Colonic mucosa (tissue), 4 donors: ENCODE measurements at regions not wholly inside any gene's neighbourhood (a gene's known extent, or its start where the extent isn't known, plus 50 kb on each side); places are given as distances from the start of the nearest gene placed in this dataset.

Experiments
- DNase-seq: peaks from one replicate; pipeline ENCODE4 v3.0.0-alpha.2; 2020
- H3K27ac ChIP-seq: fragments of 200-600 bp; one replicate; pipeline ENCODE4 v1.8.0; 2021
- H3K27me3 ChIP-seq: fragments of 200-600 bp; one replicate; pipeline ENCODE4 v1.8.0; 2021
- H3K36me3 ChIP-seq: fragments of 200-600 bp; one replicate; pipeline ENCODE4 v1.8.0; 2021
- H3K4me1 ChIP-seq: fragments of 200-600 bp; one replicate; pipeline ENCODE4 v1.8.0; 2021; ENCODE audit warnings: mild to moderate bottlenecking
- H3K4me3 ChIP-seq: fragments of 200-600 bp; one replicate; pipeline ENCODE4 v1.8.0; 2021
- H3K9ac ChIP-seq, 2 donors: one replicate each; pipeline ENCODE4 v1.7.0; 2013; ENCODE audit warnings: control low read depth in 2 of 2, low read depth in 2 of 2, low read length in 2 of 2
- H3K9me3 ChIP-seq: fragments of 200-600 bp; one replicate; pipeline ENCODE4 v1.8.0; 2021
- CTCF ChIP-seq: fragments of 200-600 bp; IDR thresholded peaks from one replicate; pipeline ENCODE4 v1.8.0; 2022; ENCODE audit warnings: antibody characterized with exemption, mild to moderate bottlenecking
- intact Hi-C: fragments of 100-400 bp; cut with DNase I; formaldehyde crosslinking; loops from one replicate; pipeline ENCODE4 v1.14.1; 2022
- donor health status: healthy.
- donor health status: DM: no; HTN: no; CAD: no.
- donor health status: DM: no; HTN: no; CAD: no.

- no peaks in the 10 kb centered on the region for H3K4me1 ChIP-seq
- H3K4me3 ChIP-seq, result no peak overlapping the region
- no peak overlapping the region for H3K9ac ChIP-seq
- H3K9me3 ChIP-seq, result no peaks in the 10 kb centered on the region
- H3K27ac ChIP-seq, result no peak overlapping the region
- no peak for DNase-seq
- intact Hi-C loops, result no loop called here
- H3K27me3 ChIP-seq, result no peaks in the 10 kb centered on the region
- TF ChIP-seq CTCF, result no peak
- no peaks in the 10 kb centered on the region for H3K36me3 ChIP-seq
Observed at GRCh38 chr5:120803282-120803681, 339.2 kb downstream of the PRR16 start.

GRCh38 chr5:120805131-120805530 is 341.0 kb downstream of the PRR16 start:
- Histone ChIP-seq H3K27me3 (no peaks in the 10 kb centered on the region), H3K4me3 (no peak overlapping the region), H3K4me1 (no peaks in the 10 kb centered on the region), H3K9me3 (no peaks in the 10 kb centered on the region), H3K36me3 (no peaks in the 10 kb centered on the region), H3K27ac (no peak overlapping the region), H3K9ac (no peak overlapping the region)
- no peak for TF ChIP-seq CTCF
- no peak for DNase-seq
- intact Hi-C loops, result no loop called here

GRCh38 chr5:120806202-120806601 is 342.1 kb downstream of the PRR16 start:
- H3K27me3 ChIP-seq, result no peaks in the 10 kb centered on the region
- TF ChIP-seq CTCF, result no peak
- H3K27ac ChIP-seq, result no peak overlapping the region
- intact Hi-C loops, result no loop called here
- H3K36me3 ChIP-seq, result no peaks in the 10 kb centered on the region
- no peaks in the 10 kb centered on the region for H3K4me1 ChIP-seq
- H3K9ac ChIP-seq, result no peak overlapping the region
- H3K4me3 ChIP-seq, result no peak overlapping the region
- DNase-seq, result no peak
- H3K9me3 ChIP-seq, result no peaks in the 10 kb centered on the region

GRCh38 chr5:120808135-120808534 is 344.0 kb downstream of the PRR16 start:
- Histone ChIP-seq H3K27ac (no peak overlapping the region), H3K27me3 (no peaks in the 10 kb centered on the region), H3K9me3 (no peaks in the 10 kb centered on the region), H3K9ac (no peak overlapping the region), H3K4me1 (no peaks in the 10 kb centered on the region), H3K36me3 (no peaks in the 10 kb centered on the region), H3K4me3 (no peak overlapping the region)
- intact Hi-C loops, result no loop called here
- no peak for DNase-seq
- TF ChIP-seq CTCF, result no peak

- no peak for DNase-seq
- Histone ChIP-seq H3K9me3 (no peaks in the 10 kb centered on the region), H3K27me3 (no peaks in the 10 kb centered on the region), H3K4me3 (no peak overlapping the region), H3K9ac (no peak overlapping the region), H3K4me1 (no peaks in the 10 kb centered on the region), H3K36me3 (no peaks in the 10 kb centered on the region), H3K27ac (no peak overlapping the region)
- no peak for TF ChIP-seq CTCF
- intact Hi-C loops, result no loop called here
Observed at GRCh38 chr5:120808606-120809005, 344.5 kb downstream of the PRR16 start.

- no peaks in the 10 kb centered on the region for H3K4me1 ChIP-seq
- H3K36me3 ChIP-seq, result no peaks in the 10 kb centered on the region
- DNase-seq, result no peak
- H3K9me3 ChIP-seq, result no peaks in the 10 kb centered on the region
- no peak overlapping the region for H3K9ac ChIP-seq
- H3K4me3 ChIP-seq, result no peak overlapping the region
- H3K27me3 ChIP-seq, result no peaks in the 10 kb centered on the region
- intact Hi-C loops, result no loop called here
- TF ChIP-seq CTCF, result no peak
- no peak overlapping the region for H3K27ac ChIP-seq
Observed at GRCh38 chr5:120813551-120813950, 349.5 kb downstream of the PRR16 start.
